GM19372 (cell line): ENCODE measurements at regions not wholly inside any gene's neighbourhood (a gene's known extent, or its start where the extent isn't known, plus 50 kb on each side); places are given as distances from the start of the nearest gene placed in this dataset.

Experiments
- ATAC-seq: cut with Tn5 transposase; IDR thresholded peaks from one replicate; pipeline ENCODE4 v1.9.1; 2021; ENCODE audit warnings: mild to moderate bottlenecking, low read depth, moderate library complexity; ENCODE audit not compliant: unreplicated experiment

DNA sequence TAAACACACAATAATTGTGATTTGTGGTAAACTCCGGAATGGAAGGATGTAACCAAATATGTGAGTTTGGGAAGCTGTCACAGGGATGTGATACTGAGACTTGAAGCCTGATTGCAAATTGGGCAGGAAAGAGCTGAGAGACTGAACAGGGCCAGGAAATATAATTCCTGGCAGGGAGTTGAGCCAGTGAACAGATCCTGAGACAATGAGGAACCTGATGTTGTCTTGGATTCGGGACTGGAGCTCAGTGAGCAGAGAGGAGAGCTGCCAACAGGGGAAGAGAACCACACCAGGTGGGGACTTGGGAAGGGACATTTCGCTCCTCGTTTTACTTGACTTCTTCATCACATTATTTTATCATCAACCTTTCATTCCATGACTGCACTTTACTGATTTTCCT, 386.0 kb downstream of the TLL1 start:
- no peak for ATAC-seq

DNA sequence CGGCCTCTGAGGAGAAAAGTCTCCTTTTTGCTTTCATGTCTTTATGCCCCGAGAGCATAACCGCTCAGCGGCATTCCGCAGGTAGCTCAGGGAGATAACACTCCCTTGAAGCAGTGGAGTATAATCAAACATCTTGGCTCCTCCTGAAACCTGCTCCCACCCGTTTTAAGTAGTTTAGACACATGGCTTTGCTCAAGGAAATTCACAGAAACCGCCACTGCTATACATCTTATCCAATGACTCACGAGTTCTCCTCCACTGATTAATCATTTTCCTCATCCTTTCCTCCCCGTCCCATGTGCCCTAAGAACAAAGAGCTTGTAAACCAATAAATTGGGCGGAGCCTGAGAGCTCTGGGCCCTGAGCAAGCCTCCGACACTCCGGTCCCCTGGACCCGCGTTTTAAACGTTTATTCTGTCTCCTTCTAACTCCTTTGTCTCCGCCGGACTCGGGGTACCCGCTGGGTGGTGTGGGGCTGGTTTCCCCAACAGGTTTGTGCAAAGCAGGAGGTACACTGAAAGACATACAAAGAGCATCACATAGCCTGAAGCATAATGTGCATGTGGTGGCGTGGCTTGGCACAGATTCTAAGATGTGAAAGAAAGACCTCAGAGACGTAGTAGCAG, 401.2 kb downstream of the TLL1 start:
- ATAC-seq, result no peak

DNA sequence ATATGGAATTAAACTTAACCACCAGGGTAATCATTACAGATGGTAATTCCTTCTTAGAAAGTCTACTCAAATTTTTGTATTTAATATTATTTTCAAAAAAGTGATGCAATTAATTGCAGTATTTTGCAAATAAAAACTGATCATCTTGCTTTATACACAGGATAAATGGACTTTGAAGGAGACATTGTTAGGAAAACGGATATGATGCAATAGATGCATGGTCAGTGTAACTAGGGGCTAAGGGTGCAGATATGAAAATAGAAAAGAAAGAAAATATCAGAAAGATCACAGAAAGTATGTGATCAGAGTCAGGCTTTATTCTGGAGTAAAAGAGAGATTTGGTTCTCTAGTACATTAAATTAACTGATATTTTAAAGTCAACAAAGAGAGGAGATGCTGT, 401.7 kb downstream of the TLL1 start:
- no peak for ATAC-seq

DNA sequence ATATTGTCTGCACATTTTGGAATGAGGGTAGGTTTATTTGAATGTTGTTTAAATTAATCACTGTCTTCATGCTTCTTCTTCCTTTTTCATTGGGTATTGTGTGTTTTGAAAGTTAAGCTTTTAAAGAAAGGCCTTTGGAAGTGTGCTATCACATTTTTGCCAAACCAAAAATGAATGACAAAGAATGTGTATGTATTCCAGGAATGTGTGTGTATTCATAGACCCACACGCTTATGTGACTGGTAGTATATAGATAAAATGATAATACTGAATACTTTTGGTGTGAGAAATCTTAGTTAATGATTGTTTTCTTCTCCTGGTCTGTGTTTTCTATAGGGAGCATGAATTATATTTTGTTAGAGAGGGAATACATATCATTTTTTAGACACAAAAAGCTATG, 404.4 kb downstream of the TLL1 start:
- ATAC-seq, result no peak

DNA sequence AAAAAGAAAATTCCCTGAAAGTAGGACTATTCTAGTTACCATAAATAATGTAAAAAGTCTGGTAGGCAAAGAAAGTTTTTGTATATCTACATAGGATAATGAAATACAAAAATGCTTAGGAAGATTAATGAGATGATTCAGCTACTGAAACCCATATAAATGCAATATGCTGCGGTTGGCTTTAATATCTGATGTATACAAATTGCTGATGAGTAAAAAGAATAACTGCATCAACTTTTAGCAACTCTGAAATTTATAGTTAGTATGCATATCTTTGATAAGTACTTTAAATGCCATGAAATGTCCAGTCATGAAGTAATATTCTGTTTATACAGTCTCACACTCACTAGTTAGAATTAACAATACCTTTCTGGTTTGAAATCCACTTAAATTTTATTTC, 404.8 kb downstream of the TLL1 start:
- ATAC-seq, result no peak

DNA sequence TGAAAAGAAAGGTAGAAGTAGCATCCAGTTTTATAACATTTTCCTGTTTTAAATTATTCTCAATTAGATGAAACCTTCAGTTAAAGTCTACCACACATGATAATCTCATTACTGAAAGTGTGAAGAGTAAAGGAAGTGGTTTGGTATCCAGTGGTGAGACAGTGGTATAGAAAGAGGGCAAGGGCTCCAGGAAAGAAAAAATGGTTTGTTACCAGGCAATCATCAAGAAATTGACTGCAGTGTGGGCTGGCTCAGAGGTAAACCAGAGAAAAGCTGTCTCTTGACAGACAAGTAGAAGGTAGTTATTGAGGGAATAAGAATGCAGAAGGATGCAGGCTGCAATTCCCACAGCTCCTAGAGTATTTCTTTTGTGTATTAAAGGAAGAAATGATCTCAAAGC, 406.2 kb downstream of the TLL1 start:
- no peak for ATAC-seq

DNA sequence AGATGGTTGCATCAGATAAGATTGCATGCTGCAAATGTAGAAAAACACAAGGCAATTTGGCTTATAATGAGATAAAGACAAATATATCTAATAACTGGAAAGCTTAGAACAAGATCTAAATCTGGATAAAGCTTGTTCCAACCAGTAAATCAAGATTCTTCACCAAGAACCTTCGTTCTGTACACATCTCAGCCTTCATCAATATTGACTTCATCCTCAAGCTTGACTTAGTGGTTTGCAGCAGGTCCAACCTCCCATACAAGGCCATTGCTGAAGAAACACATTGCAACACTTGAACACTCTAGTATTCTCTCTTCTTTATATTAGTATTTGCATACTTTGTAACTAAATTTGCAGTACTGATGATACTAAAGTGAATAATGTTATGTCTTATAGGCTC, 407.6 kb downstream of the TLL1 start:
- ATAC-seq, result no peak

DNA sequence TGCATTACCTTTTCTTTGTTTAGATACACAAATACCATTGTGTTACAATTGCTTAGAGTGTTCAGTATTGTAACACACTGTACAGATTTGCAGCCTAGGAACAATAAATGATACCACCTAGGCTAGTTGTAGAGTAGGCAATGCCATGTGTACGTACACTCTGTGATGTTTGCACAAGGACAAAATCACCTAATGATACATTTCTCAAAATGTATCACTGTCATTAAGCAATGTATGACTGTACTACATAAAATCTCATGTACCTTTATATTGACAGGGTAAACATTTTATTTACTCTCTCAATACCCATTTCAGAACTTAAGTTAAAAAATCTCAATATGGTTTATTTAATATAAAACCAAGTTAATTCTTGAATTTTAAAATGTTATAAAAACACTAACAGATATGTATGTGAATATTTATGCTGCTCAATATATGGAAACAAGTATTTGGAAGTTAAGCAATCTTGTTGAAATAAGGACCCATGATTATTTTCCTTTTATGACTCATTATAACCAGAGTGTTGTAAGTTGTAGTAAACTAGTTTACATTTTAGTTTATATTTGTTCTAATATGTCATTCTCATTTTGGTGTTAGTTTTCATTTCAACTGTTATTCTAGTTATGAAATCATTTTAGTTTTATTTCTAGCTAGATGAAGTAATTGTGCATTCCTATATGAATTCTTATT, 409.2 kb downstream of the TLL1 start:
- ATAC-seq, result no peak

DNA sequence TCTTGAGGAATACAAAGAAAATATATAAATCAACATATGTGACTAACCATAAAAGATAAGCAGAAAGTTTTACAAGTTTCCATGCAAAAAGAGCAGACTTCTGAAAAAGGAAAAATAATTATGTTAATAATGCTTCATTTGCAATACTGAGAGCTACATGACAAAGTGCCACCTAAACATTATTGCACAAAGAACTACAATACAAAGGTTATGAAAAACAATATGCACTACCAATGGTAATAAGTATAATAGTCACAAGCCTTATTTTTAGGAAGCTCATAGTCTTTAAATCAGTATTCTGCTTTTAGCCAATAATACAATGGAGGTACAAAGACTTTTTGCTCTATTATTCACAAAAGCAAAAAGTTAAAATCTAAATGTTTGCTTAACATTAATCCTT, 411.2 kb downstream of the TLL1 start:
- no peak for ATAC-seq

DNA sequence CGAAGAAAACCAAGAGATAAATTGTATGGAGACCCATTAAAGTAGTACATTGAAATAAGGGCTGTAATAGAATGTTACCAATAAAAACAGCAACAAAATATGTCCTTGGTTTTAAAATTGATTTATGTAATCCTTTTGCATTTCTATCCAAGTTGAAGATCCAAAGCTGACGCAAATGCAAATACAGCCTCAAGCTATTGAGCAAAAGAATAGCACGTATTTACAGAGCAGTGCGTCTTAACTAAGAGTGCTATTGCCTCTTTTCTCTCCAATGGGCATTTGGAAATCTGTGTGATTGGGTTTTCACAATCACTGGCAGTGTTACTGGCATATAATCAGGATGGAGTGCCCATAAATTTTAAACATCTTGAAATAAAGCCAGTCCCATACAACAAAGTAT, 417.4 kb downstream of the TLL1 start:
- ATAC-seq, result no peak

DNA sequence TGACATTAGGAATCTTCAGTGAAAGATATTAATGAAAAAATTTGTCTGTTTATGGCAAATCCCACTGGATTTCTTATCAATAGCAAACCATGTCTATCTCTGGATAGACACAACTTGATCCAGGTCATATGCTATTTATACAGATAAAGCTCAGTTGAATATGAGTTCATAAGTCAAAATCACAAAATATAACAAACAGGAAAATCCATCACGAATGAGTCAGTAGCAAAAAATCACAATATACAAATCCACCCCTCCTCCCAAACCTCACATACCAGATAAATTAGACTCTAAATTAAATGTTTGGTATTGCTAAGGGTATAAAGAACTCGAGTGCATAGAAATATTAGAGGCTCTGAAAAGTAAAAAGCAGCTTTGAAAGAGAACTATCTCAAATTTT, 420.5 kb downstream of the TLL1 start:
- no peak for ATAC-seq

DNA sequence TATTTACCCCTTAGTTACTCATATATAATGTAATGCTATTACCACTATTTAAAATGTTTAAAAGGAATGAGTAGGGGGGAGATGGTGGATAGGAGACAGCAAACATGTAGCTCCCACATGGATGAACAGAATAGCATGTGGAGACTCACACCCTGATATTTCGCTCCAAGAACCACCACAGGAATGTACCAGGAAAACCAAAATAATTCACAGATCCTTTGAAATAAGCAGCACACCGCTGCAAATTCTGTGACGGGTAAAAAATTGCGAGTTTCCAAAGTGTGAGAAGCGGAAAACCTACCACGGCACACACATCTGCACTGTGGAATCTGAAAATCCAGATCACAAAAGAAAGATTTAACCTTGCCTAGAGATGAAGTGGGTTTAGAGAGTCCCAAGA, 428.2 kb downstream of the TLL1 start:
- no peak for ATAC-seq

DNA sequence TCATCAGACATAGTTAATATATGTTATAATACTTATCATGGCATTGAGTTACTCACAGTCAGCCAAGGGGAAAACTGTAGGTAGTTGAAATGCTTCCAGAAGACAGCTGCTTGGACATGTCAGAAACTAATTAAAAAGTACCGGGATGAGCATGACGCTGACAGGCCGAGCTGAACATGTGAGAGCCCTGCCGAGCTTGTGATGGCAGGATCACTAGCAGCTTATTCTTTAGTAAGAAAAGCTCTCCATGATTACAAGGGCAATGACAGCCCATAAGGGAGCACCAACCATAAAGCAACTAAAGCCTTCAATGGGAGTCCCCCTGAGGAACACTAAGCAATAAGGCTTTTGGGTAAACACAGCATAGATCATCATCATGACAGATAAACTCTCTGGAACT, 435.6 kb downstream of the TLL1 start:
- ATAC-seq, result no peak

DNA sequence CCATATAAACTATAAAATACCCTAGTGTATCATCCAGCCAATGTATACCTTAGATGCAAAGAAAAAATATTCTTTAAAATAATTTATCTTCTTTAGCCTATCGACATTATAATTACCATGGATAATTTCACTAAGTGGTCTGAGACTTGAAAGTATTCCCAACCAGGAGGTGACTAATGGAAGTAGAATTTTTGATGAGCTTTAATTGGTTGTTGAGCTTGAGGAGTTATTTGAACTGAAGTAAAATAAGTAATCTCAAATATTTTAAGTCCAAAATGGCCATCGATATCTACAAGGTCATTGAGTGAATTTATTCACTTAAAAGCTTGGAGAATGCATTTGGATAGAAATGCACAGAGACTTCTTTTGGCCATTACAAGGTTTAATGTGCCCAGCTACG, 436.2 kb downstream of the TLL1 start:
- ATAC-seq, result no peak

DNA sequence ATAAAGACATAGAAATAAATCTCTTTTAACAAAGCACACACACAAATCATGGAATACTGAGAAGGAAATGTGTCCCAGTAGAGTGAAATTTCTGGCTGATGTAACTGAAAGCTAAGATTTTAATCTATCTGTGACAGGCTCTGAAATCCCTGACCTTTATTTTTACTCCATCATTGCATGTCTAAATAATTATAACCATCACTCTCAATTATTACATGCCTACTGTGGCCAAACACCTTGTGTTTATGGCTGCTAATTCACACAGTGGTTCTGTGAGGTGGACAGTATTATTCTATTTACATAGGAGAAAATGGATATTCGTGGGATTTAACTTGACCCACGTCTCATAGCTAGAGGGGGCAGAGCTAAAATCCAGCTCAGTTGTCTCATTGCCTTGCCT, 438.1 kb downstream of the TLL1 start:
- ATAC-seq, result no peak

DNA sequence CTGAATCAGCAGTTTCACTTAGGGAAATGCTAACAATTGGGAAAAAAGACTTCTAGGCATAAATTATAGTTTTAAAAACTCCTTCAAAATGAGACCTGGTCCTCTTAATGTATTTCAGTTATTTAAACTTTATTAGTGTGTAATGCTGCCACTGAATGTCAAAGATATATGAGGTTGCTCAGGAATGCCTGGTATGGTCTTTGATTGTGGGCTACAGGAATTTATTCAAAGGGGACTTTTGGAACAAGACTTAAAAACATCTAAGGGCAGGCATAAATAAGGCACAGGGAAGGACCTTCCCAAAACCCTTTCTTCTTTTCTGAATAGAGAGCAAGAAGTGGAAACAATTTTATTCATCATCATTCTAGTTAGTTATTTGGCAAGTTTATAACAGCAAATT, 439.1 kb downstream of the TLL1 start:
- ATAC-seq, result no peak

DNA sequence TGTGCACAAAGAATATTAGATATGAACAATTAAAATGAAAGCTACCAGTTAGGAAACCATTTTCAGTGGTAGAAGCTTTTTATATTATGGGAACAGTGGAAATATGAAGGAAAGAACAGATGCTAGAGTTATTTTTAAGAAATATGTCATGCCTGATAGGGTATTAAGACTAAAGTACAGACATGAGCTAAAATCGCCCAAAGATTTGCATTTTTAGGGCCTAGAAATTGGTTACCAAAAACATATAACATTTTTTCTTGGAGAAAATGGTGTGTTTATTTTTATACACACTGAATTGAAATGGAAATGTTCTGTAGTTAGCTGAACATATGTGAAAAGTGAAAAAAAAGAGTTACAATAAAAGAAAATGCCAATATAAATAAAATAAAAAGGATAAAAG, 441.9 kb downstream of the TLL1 start:
- no peak for ATAC-seq

DNA sequence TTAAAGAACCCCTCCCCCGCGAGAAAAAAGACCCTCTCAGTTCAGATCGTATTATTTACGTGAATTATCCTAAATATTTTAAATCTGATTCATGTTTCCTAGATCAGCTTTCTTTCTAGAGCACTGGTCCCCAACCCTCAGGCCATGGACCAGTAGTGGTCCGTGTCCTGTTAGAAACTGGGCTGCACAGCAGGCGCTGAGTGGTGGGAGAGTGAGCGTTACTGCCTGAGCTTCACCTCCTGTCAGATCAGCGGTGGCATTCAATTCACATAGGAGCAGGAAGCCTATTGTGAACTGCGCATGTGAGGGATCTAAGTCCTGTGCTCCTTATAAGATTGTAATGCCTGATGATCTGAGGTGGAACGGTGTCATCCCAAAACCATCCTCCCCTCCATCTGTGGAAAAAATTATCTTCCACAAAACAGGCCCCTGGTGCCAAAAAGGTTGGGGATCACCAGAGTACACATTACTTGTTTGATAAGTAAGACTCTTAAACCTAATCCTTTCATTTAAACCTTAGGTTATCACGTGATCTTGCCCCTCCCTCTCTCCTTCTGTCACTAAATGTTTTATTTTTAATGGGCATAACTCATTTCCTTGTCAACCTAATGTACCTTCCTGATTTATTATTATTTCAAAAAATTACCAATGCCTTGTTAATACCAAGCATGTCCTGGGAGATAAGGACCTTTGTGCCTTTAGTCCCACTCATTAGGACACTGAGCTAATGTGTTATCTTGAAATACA, 442.9 kb downstream of the TLL1 start:
- ATAC-seq, result no peak

DNA sequence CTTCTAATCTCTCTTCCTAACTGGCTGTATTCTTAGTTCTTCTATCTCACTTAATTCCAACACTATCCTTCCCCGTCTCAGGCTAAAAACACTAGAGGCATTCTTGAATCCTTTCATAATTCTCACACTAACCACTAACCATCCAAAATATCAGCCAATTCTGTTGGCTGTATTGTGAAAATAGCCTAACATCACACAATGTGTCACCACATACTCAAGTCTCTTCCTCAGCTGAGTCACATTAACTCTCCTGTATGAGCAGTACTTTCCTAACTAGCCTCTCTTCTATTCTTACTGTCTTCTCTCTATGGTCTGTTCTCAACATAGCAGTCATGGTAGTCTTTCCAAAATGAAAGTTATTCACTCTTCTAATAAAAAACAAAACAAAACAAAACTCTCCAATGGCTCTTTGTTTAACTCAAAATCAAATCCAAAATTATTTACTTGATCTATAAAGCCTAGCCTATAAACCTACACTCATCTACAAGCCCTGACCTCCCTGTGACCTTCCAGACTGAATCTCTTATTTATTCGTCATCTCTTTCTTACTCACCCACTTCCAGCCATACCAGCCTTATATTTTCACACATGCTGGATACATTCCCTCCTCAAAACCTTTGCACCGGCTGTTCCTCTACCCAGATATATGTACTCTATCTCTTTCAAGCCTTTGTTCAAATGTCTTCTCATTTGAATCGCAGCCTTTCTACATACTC, 445.9 kb downstream of the TLL1 start:
- ATAC-seq, result no peak

DNA sequence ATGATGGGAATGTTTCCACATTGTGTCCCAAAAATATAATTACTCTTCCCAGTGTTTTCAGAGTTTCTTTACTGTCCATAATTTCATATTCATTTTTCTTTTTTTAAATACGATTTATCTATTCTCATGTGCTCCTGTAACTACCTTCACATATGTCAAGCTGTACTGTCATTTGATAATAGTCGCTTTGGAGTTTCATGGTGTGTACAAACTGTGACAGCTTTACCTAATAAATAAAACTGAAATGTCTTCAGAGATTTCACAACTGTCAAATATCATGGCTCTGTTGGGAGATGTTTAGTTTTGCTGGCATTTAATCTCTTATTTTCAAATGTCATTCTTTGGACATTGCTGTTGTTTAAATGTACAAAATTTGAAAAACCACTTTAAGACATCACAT, 450.2 kb downstream of the TLL1 start:
- ATAC-seq, result no peak

DNA sequence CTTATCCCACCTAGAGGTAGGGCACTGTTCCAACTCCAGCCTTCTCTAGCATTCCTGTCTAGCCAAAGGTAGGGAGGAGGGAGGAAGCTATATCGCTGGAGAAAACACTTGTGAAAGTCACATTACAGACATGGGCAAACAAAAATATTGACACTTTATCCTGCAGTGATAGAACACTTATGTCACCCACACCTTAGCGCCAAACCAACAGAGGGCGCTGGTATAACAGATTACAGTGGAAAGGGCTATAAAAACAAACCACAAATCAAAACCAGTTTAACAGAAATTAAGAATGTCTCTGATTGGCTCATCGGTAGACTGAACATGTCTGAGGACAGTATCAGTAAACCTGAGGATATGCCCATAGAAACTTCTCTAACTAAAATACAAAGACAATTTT, 451.3 kb downstream of the TLL1 start:
- ATAC-seq, result no peak
